NT2/D1 (cell line): ENCODE measurements at regions not wholly inside any gene's neighbourhood (a gene's known extent, or its start where the extent isn't known, plus 50 kb on each side); places are given as distances from the start of the nearest gene placed in this dataset.

Experiments used
- SUZ12 ChIP-seq: IDR thresholded peaks from 2 replicates; pipeline ENCODE4 v1.6.1; 2011; ENCODE audit not compliant: insufficient read length, insufficient read depth; ENCODE audit errors: extremely low read depth
- ZNF274 ChIP-seq: IDR thresholded peaks from 2 replicates; pipeline ENCODE4 v1.6.1; 2011; ENCODE audit warnings: mild to moderate bottlenecking, low read depth, low read length

GRCh38 chr1:233561708-233562426 lies 52.0 kb upstream of the KCNK1 start:
- TF ChIP-seq ZNF274, result no peak
- TF ChIP-seq SUZ12, result no peak
